ENCODE measurements at regions not wholly inside any gene's neighbourhood (a gene's known extent, or its start where the extent isn't known, plus 50 kb on each side); places are given as distances from the start of the nearest gene placed in this dataset.

DNA sequence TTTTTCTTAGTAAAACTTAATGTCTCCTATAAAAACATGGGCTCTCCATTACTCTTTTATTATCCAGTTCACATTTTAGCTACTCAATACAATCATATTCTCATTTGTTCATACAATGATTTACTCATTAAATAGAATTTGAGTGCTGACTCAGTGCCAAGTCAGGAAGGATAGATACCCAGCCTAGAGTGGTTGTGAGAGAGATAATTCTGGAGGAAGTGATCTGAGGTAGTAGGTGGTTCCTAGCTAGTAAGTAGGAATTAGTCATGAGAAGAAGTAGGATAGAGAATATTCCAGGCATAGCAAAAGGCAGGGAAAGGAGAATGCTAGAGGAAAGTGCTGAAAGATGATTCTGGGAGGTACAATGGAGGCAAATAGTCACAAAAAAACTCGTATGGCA, 133.5 kb upstream of the MBL2 start:
- H3K4me3 ChIP-seq = no peak overlapping the region
- no peak for TF ChIP-seq CTCF (IDR thresholded peaks at IDR 0.05; ENCODE audit: low read depth, low read length)
- H3K4me1 ChIP-seq (ENCODE audit: low read depth) = peaks cover 5% of the 10 kb centered on the region
- no peaks in the 10 kb centered on the region for H3K27me3 ChIP-seq
- no peaks in the 10 kb centered on the region for H3K36me3 ChIP-seq
- H3K27ac ChIP-seq = no peak overlapping the region
- H3K9me3 ChIP-seq (ENCODE audit: low read depth) = no peaks in the 10 kb centered on the region
- no peak for DNase-seq (ENCODE audit: low read depth in 1 of 2, low spot score in 1 of 2)

DNA sequence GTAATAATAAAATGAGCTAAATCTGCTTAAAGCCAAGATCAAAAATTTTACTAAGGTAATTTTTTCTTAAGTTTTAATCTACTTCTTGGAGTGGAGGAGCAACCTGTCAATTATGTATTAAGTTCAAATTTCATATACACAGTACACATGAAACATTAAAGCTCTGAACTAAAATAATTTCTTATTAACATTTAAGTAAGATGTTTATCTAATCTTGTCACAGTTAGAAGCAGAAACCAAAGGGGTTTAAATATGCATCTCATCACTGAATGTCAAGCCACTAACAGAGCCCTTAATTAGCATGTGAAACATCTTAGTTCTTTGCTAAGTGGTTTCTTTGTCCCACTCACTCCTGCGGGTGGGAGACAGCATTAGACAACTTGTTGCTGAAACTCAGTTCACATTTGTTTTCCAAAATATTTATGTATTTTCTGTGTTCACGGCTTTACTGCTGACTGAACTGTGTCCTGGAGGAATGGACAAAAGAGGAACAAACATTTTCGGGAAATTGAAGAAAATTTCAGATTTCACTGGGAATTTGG, 130.9 kb upstream of the MBL2 start:
- H3K4me1 ChIP-seq (ENCODE audit: low read depth) = peaks cover 13% of the 10 kb centered on the region
- H3K27me3 ChIP-seq = no peaks in the 10 kb centered on the region
- no peak for TF ChIP-seq CTCF (IDR thresholded peaks at IDR 0.05; ENCODE audit: low read depth, low read length)
- no peaks in the 10 kb centered on the region for H3K9me3 ChIP-seq (ENCODE audit: low read depth)
- no peaks in the 10 kb centered on the region for H3K36me3 ChIP-seq
- DNase-seq (ENCODE audit: low read depth in 1 of 2, low spot score in 1 of 2) = no peak
- no peak overlapping the region for H3K4me3 ChIP-seq
- no peak overlapping the region for H3K27ac ChIP-seq

GRCh38 chr10:52900593-52900992, 128.0 kb upstream of the MBL2 start:
- no peak overlapping the region for H3K4me3 ChIP-seq
- no peak for TF ChIP-seq CTCF (IDR thresholded peaks at IDR 0.05; ENCODE audit: low read depth, low read length)
- no peaks in the 10 kb centered on the region for H3K36me3 ChIP-seq
- DNase-seq (ENCODE audit: low read depth in 1 of 2, low spot score in 1 of 2) = no peak
- H3K9me3 ChIP-seq (ENCODE audit: low read depth) = no peaks in the 10 kb centered on the region
- H3K27me3 ChIP-seq = no peaks in the 10 kb centered on the region
- peaks cover 13% of the 10 kb centered on the region for H3K4me1 ChIP-seq (ENCODE audit: low read depth)
- no peak overlapping the region for H3K27ac ChIP-seq

GRCh38 chr10:52897162-52897561, 124.6 kb upstream of the MBL2 start:
- no peak for TF ChIP-seq CTCF (IDR thresholded peaks at IDR 0.05; ENCODE audit: low read depth, low read length)
- DNase-seq (ENCODE audit: low read depth in 1 of 2, low spot score in 1 of 2) = no peak
- H3K36me3 ChIP-seq = no peaks in the 10 kb centered on the region

GRCh38 chr10:52895059-52895458, 122.5 kb upstream of the MBL2 start:
- no peak for TF ChIP-seq CTCF (IDR thresholded peaks at IDR 0.05; ENCODE audit: low read depth, low read length)
- Histone ChIP-seq H3K9me3 (ENCODE audit: low read depth) (no peaks in the 10 kb centered on the region), H3K4me1 (ENCODE audit: low read depth) (no peaks in the 10 kb centered on the region), H3K36me3 (no peaks in the 10 kb centered on the region), H3K27me3 (no peaks in the 10 kb centered on the region), H3K4me3 (no peak overlapping the region), H3K27ac (no peak overlapping the region)
- no peak for DNase-seq (ENCODE audit: low read depth in 1 of 2, low spot score in 1 of 2)

More at GRCh38 chr10:52897162-52897561, 124.6 kb upstream of the MBL2 start:
- peaks cover 13% of the 10 kb centered on the region for H3K4me1 ChIP-seq (ENCODE audit: low read depth)
- no peak overlapping the region for H3K4me3 ChIP-seq
- no peaks in the 10 kb centered on the region for H3K27me3 ChIP-seq
- no peak overlapping the region for H3K27ac ChIP-seq
- H3K9me3 ChIP-seq (ENCODE audit: low read depth) = no peaks in the 10 kb centered on the region

GRCh38 chr10:52890281-52890680, 117.7 kb upstream of the MBL2 start:
- Histone ChIP-seq H3K27me3 (no peaks in the 10 kb centered on the region), H3K9me3 (ENCODE audit: low read depth) (no peaks in the 10 kb centered on the region), H3K27ac (no peak overlapping the region), H3K36me3 (no peaks in the 10 kb centered on the region), H3K4me3 (no peak overlapping the region), H3K4me1 (ENCODE audit: low read depth) (no peaks in the 10 kb centered on the region)
- DNase-seq (ENCODE audit: low read depth in 1 of 2, low spot score in 1 of 2) = no peak
- TF ChIP-seq CTCF (IDR thresholded peaks at IDR 0.05; ENCODE audit: low read depth, low read length) = no peak
